H1 (cell line): ENCODE measurements at regions not wholly inside any gene's neighbourhood (a gene's known extent, or its start where the extent isn't known, plus 50 kb on each side); places are given as distances from the start of the nearest gene placed in this dataset.

Source experiments
- CTCF ChIA-PET: fragments of 300-600 bp; sonication (Branson Sonifier 250); formaldehyde crosslinking; loops from one replicate; lab custom pipeline; 2021; ENCODE audit not compliant: partially characterized antibody; lab: Charles Lee
- POLR2A ChIA-PET: fragments of 300-600 bp; sonication (Branson Sonifier 250); formaldehyde crosslinking; loops from one replicate; lab custom pipeline; 2021; ENCODE audit warnings: inconsistent platforms; ENCODE audit not compliant: partially characterized antibody; lab: Charles Lee
- DNase-seq, 2 experiments: peaks; one replicate each; pipeline versions ENCODE4 v3.0.0 to v3.0.0-alpha.2; 2010 to 2022; ENCODE audit warnings: low spot score in 2 of 2, low read depth in 1 of 2, mixed read lengths in 1 of 2
- FAIRE-seq: peaks from 2 replicates; lab custom pipeline; 2011; peaks lifted over from hg19 to GRCh38; lab: Jason Lieb, UNC
- H2AFZ ChIP-seq: 2 replicates; pipeline ENCODE4 v1.8.1; 2012; ENCODE audit warnings: low read length, inconsistent platforms
- H2AK5ac ChIP-seq: 2 replicates; pipeline ENCODE4 v1.6.1; 2013; ENCODE audit warnings: low read depth, low read length
- H2BK120ac ChIP-seq: replicated peaks from 2 replicates; pipeline ENCODE3; 2013; ENCODE audit warnings: low read depth, low read length, inconsistent platforms
- H2BK12ac ChIP-seq: 2 replicates; pipeline ENCODE4 v1.6.1; 2013; ENCODE audit warnings: low read depth, low read length
- H2BK15ac ChIP-seq: 2 replicates; pipeline ENCODE4 v1.6.1; 2013; ENCODE audit warnings: low read length
- H2BK20ac ChIP-seq: 2 replicates; pipeline ENCODE4 v1.6.1; 2013; ENCODE audit warnings: low read length
- H2BK5ac ChIP-seq: 2 replicates; pipeline ENCODE4 v1.6.1; 2013; ENCODE audit warnings: low read depth, low read length
- H3K14ac ChIP-seq: 2 replicates; pipeline ENCODE4 v1.6.1; 2013; ENCODE audit warnings: inconsistent platforms; ENCODE audit not compliant: insufficient read length
- H3K18ac ChIP-seq: 2 replicates; pipeline ENCODE4 v1.6.1; 2013; ENCODE audit warnings: low read length; ENCODE audit errors: extremely low read depth
- H3K23ac ChIP-seq: 2 replicates; pipeline ENCODE4 v1.6.1; 2013; ENCODE audit warnings: inconsistent platforms; ENCODE audit not compliant: insufficient read length
- H3K23me2 ChIP-seq: 2 replicates; pipeline ENCODE4 v1.6.1; 2013; ENCODE audit warnings: low read depth, low read length
- H3K27ac ChIP-seq: 2 replicates; pipeline ENCODE4 v1.6.1; 2011; ENCODE audit warnings: low read depth, low read length, inconsistent platforms
- H3K27me3 ChIP-seq, 4 experiments: replicated peaks in 1 of 4; 1 replicate in 1 of 4; 2 replicates in 3 of 4; pipeline versions ENCODE4 v1.6.1 to v1.8.1; 2011 to 2013; ENCODE audit warnings: low read length in 3 of 4, mild to moderate bottlenecking in 3 of 4, inconsistent platforms in 2 of 4, mixed read lengths in 2 of 4, moderate library complexity in 1 of 4; ENCODE audit not compliant: control insufficient read depth in 3 of 4, insufficient read depth in 3 of 4; ENCODE audit errors: extremely low read depth in 1 of 4
- H3K36me3 ChIP-seq, 4 experiments: 2 replicates each; pipeline versions ENCODE4 v1.6.1 to v1.8.1; 2011 to 2013; ENCODE audit warnings: mild to moderate bottlenecking in 4 of 4, low read length in 3 of 4, moderate library complexity in 2 of 4, control low read depth in 1 of 4, inconsistent platforms in 1 of 4; ENCODE audit not compliant: insufficient read depth in 4 of 4, control insufficient read depth in 2 of 4
- H3K4ac ChIP-seq: replicated peaks from 2 replicates; pipeline ENCODE3; 2013; ENCODE audit warnings: low read length, low read depth, mixed read lengths, inconsistent platforms; ENCODE audit not compliant: insufficient read length
- H3K4me1 ChIP-seq, 4 experiments: replicated peaks in 1 of 4; 1 replicate in 1 of 4; 2 replicates in 3 of 4; pipeline versions ENCODE4 v1.6.1 to v1.8.1; 2011 to 2013; ENCODE audit warnings: low read length in 3 of 4, inconsistent platforms in 2 of 4, mixed read lengths in 1 of 4; ENCODE audit not compliant: insufficient read depth in 4 of 4, control insufficient read depth in 3 of 4
- H3K4me2 ChIP-seq, 2 experiments: 2 replicates each; pipeline versions ENCODE4 v1.6.1 to v1.8.1; 2011 to 2013; ENCODE audit warnings: low read depth in 2 of 2, low read length in 2 of 2, control low read depth in 1 of 2, inconsistent platforms in 1 of 2, mild to moderate bottlenecking in 1 of 2; ENCODE audit not compliant: insufficient read depth in 1 of 2
- H3K4me3 ChIP-seq, 4 experiments: fragments of 200-600, 300-600 bp in 1 of 4; sonication (generic), shearing (Covaris generic), sonication (Bioruptor Twin) in 1 of 4; 2 replicates each; pipeline versions ENCODE4 v1.5.1 to v1.8.1; 2011 to 2016; ENCODE audit warnings: low read length in 4 of 4, low read depth in 3 of 4, control low read depth in 2 of 4, inconsistent platforms in 2 of 4, mild to moderate bottlenecking in 2 of 4, mixed read lengths in 1 of 4, moderate library complexity in 1 of 4; ENCODE audit not compliant: insufficient read depth in 2 of 4; ENCODE audit errors: extremely low read depth in 1 of 4
- H3K56ac ChIP-seq: replicated peaks from 2 replicates; pipeline ENCODE3; 2013; ENCODE audit warnings: low read depth, mild to moderate bottlenecking, mixed read lengths, low read length, inconsistent platforms; ENCODE audit not compliant: insufficient read length
- H3K79me1 ChIP-seq: 2 replicates; pipeline ENCODE4 v1.6.1; 2013; ENCODE audit warnings: low read depth, low read length, control low read depth
- H3K79me2 ChIP-seq, 2 experiments: 2 replicates each; pipeline versions ENCODE4 v1.6.1 to v1.8.1; 2012 to 2013; ENCODE audit warnings: low read length in 2 of 2, mild to moderate bottlenecking in 2 of 2, inconsistent platforms in 1 of 2; ENCODE audit not compliant: insufficient read depth in 2 of 2, control insufficient read depth in 1 of 2
- H3K9ac ChIP-seq, 4 experiments: replicated peaks in 1 of 4; 1 replicate in 1 of 4; 2 replicates in 3 of 4; pipeline versions ENCODE4 v1.6.1 to v1.8.1; 2011 to 2013; ENCODE audit warnings: low read depth in 3 of 4, low read length in 3 of 4, control low read depth in 2 of 4, mild to moderate bottlenecking in 2 of 4, moderate library complexity in 2 of 4, inconsistent platforms in 1 of 4; ENCODE audit errors: extremely low read depth in 1 of 4
- H3K9me3 ChIP-seq, 2 experiments: 2 replicates each; pipeline versions ENCODE4 v1.6.1 to v1.8.1; 2012 to 2013; ENCODE audit warnings: mild to moderate bottlenecking in 2 of 2, moderate library complexity in 2 of 2, control low read depth in 1 of 2, inconsistent platforms in 1 of 2, low read depth in 1 of 2, low read length in 1 of 2, mixed read lengths in 1 of 2; ENCODE audit not compliant: insufficient read depth in 2 of 2
- H4K20me1 ChIP-seq, 2 experiments: replicated peaks in 1 of 2; 2 replicates each; pipeline versions ENCODE3 to v1.8.1; 2011 to 2013; ENCODE audit warnings: inconsistent platforms in 2 of 2, low read length in 2 of 2, mild to moderate bottlenecking in 1 of 2; ENCODE audit not compliant: insufficient read depth in 2 of 2, control insufficient read depth in 1 of 2
- H4K5ac ChIP-seq: 2 replicates; pipeline ENCODE4 v1.6.1; 2013; ENCODE audit warnings: low read length, low read depth, mixed read lengths, inconsistent platforms; ENCODE audit not compliant: insufficient read length
- H4K8ac ChIP-seq: 2 replicates; pipeline ENCODE4 v1.8.0; 2013; ENCODE audit warnings: mild to moderate bottlenecking, moderate library complexity, low read length, inconsistent platforms; ENCODE audit not compliant: insufficient read depth; ENCODE audit errors: extremely low read depth
- H4K91ac ChIP-seq: replicated peaks from 2 replicates; pipeline ENCODE3; 2013; ENCODE audit warnings: low read length, mixed read lengths, inconsistent platforms; ENCODE audit not compliant: insufficient read length
- FOSL1 ChIP-seq: IDR thresholded peaks from 2 replicates; pipeline ENCODE4 v1.6.1; 2011; ENCODE audit warnings: mild to moderate bottlenecking, low read depth, low read length, moderate library complexity; ENCODE audit not compliant: insufficient read depth
- MAX ChIP-seq: IDR thresholded peaks from 2 replicates; pipeline ENCODE4 v1.6.1; 2012; ENCODE audit warnings: inconsistent platforms
- POU5F1 ChIP-seq: IDR thresholded peaks from 2 replicates; pipeline ENCODE4 v1.6.1; 2011; ENCODE audit warnings: low read depth, mild to moderate bottlenecking, low read length, moderate library complexity
- WGBS, 2 experiments: shearing (Covaris generic) in 1 of 2; methylation state at CpG; one replicate each; pipeline versions ENCODE4 v1.1.6 to v1.1.7; 2013 to 2015; ENCODE audit warnings: low lambda C conversion rate in 2 of 2, mixed read lengths in 2 of 2, inconsistent platforms in 1 of 2, low coverage in 1 of 2, missing lambda C conversion rate in 1 of 2; ENCODE audit not compliant: insufficient replicate concordance in 2 of 2, insufficient coverage in 1 of 2, insufficient read length in 1 of 2; ENCODE audit errors: extremely low coverage in 1 of 2, missing lambda C conversion rate in 1 of 2; 5-methylcytosine and 5-hydroxymethylcytosine counted together

DNA sequence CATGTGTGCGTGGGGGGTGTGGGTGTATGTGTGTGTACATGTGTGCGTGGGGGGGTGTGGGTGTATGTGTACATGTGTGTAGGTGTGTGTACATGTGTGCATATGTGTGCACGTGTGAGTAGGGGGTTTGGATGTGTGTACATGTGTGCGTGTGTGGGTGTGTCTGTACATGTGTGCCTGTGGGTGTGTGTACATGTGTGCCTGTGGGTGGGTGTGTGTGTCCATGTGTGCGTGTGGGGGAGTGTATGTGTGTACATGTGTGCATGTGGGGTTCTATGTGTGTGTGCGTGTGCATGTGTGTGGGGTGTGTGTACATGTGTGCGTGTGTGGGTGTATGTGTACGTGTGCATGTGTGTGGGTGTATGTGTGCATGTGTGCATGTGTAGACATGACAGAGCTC lies 129.1 kb downstream of the C16orf95 start:
- Histone ChIP-seq H2BK120ac (peak overlapping the region; percentile 33), H3K9ac (no peak overlapping the region; a peak in 1 of 7 replicates), H3K14ac (no peak overlapping the region), H3K27me3 (no peaks in the 10 kb centered on the region; a peak in 1 of 7 replicates), H4K20me1 (peaks cover 0 to 9% of the 10 kb centered on the region in 2 experiments), H3K4me2 (no peak overlapping the region), H3K4me1 (peaks cover 0 to 9% (median 4%) of the 10 kb centered on the region in 4 experiments; a peak in 4 of 7 replicates), H2BK5ac (no peak overlapping the region), H3K23me2 (peaks cover 8% of the 10 kb centered on the region), H4K8ac (peak overlapping the region; percentile 37; the same call in 1 of the 2 replicates), H2BK15ac (no peak overlapping the region), H3K23ac (no peak overlapping the region), H3K27ac (no peak overlapping the region), H3K79me1 (no peaks in the 10 kb centered on the region), H3K56ac (no peak overlapping the region), H3K79me2 (no peaks in the 10 kb centered on the region; a peak in 1 of 4 replicates), H3K18ac (no peak overlapping the region), H2AFZ (no peak overlapping the region), H3K4ac (no peak overlapping the region), H4K91ac (peak overlapping the region; percentile 14), H3K9me3 (peaks cover 0 to 14% of the 10 kb centered on the region in 2 experiments; a peak in 2 of 4 replicates), H3K36me3 (no peaks in the 10 kb centered on the region; a peak in 1 of 8 replicates), H4K5ac (no peak overlapping the region), H3K4me3 (no peak overlapping the region; a peak in 1 of 8 replicates), H2BK12ac (no peak overlapping the region), H2BK20ac (no peak overlapping the region), H2AK5ac (no peak overlapping the region)
- WGBS, 2 experiments: 90% methylated on average over 7 of the region's 8 CpGs; no CpG with 5 or more reads in 1 of the 2 experiments
- ChIA-PET POLR2A (no interaction called here), CTCF (interaction anchor here (0.6 to 4.2 kb wide), 2 partner anchors 14 to 1139 kb away, joined by 5 to 23 read pairs; no protein-coding TSS in a partner anchor)
- TF ChIP-seq POU5F1: no peak
- no peak for TF ChIP-seq FOSL1
- no peak for TF ChIP-seq MAX
- FAIRE-seq (no peak), DNase-seq (no peak)
